Ovary (tissue), 7 donors: ENCODE measurements at regions not wholly inside any gene's neighbourhood (a gene's known extent, or its start where the extent isn't known, plus 50 kb on each side); places are given as distances from the start of the nearest gene placed in this dataset.
"Not testable (repeated sequence)": the region's sequence is repeated elsewhere in the genome, so short reads cannot be mapped to it uniquely, and the experiment has no call there.

ENCODE experiments used
- DNase-seq, 5 donors: peaks; one replicate each; pipeline ENCODE4 v3.0.0-alpha.2; 2019 to 2020
- H3K27ac ChIP-seq, 2 donors: fragments of 200-600 bp; one replicate each; pipeline versions ENCODE4 v1.5.1 to v1.8.0; 2019 to 2022
- H3K27me3 ChIP-seq: fragments of 200-600 bp; one replicate; pipeline ENCODE4 v1.8.0; 2022
- H3K36me3 ChIP-seq: fragments of 200-600 bp; sonication (generic); one replicate; pipeline ENCODE4 v1.5.1; 2019
- H3K4me1 ChIP-seq: one replicate; pipeline ENCODE4 v1.8.1; 2013; ENCODE audit warnings: mild to moderate bottlenecking, moderate library complexity; ENCODE audit not compliant: insufficient read depth
- H3K4me3 ChIP-seq: fragments of 200-600 bp; sonication (generic); one replicate; pipeline ENCODE4 v1.5.1; 2017
- H3K9me3 ChIP-seq, 2 donors: fragments of 200-600 bp in 1 of 2; sonication (generic) in 1 of 2; one replicate each; pipeline versions ENCODE4 v1.5.1 to v1.8.1; 2013 to 2019; ENCODE audit warnings: mild to moderate bottlenecking in 1 of 2, moderate library complexity in 1 of 2
- EP300 ChIP-seq: sonication (generic); formaldehyde crosslinking; IDR thresholded peaks from one replicate; pipeline ENCODE4 v1.6.1; 2017; ENCODE audit warnings: antibody characterized with exemption
- POLR2A ChIP-seq: fragments of 450-650 bp; IDR thresholded peaks from one replicate; pipeline ENCODE4 v1.6.1; 2017; ENCODE audit warnings: antibody characterized with exemption, mild to moderate bottlenecking, moderate library complexity
- WGBS, 3 donors: extraction: QIAGEN DNeasy Blood & Tissue Kit in 1 of 3; methylation state at CpG; one replicate each; pipeline versions ENCODE4 v1.1.5 to v1.1.7; 2013 to 2017; 5-methylcytosine and 5-hydroxymethylcytosine counted together
- intact Hi-C, 4 donors: fragments of 100-400 bp; cut with DNase I; formaldehyde crosslinking; loops; one replicate each; pipeline versions ENCODE4 v1.11.0 to v1.15.1; 2022 to 2023
- TF ChIP-seq, protein P1 (sequence below), 3 donors: fragments of 450-650 bp in 2 of 3; fragments of 200-600 bp in 1 of 3; IDR thresholded peaks; one replicate each; pipeline versions ENCODE4 v1.5.1 to v1.8.0; 2016 to 2022; ENCODE audit warnings: antibody characterized with exemption in 3 of 3, mild to moderate bottlenecking in 1 of 3
- donor health status: DM: no; HTN: no; CAD: no; lungs with moderate emphysema.
- donor health status: DM: no; HTN: no; CAD: no.
- donor health status: Bipolar disorder and iron deficiency.
- donor health status: DM: no; HTN: no; CAD: no.
- donor health status: DM: yes; HTN: yes; CAD: no.

DNA sequence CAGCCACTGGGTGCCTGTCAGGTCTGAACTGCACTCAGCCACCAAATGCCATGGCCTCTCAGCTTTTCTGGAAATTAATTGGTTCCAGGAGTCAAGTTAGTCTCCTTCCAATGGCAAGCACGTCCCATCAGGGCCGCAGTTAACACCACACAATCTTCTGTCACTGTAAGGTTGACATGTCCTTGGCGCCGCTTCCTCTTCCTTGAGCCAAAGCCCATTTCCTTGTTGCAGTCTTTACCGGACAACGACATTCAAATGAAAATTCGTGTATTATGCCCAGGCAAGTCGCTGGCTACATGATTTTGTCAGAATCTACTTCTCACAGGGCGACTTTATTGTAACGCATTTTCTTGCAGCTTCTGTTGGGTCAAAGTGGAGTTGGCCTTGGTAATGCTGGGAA, 430.6 kb upstream of the KAZN start:
- intact Hi-C loops, result no loop called here
- no peak for DNase-seq
- H3K4me3 ChIP-seq, result no peak overlapping the region
- H3K27me3 ChIP-seq, result no peaks in the 10 kb centered on the region
- no peaks in the 10 kb centered on the region for H3K4me1 ChIP-seq
- H3K27ac ChIP-seq, result no peak overlapping the region
- 80 to 84% (median 83%) methylated on average over 10 of the region's 10 CpGs for WGBS, 3 donors
- H3K36me3 ChIP-seq, result no peaks in the 10 kb centered on the region
- TF ChIP-seq, protein P1, sequence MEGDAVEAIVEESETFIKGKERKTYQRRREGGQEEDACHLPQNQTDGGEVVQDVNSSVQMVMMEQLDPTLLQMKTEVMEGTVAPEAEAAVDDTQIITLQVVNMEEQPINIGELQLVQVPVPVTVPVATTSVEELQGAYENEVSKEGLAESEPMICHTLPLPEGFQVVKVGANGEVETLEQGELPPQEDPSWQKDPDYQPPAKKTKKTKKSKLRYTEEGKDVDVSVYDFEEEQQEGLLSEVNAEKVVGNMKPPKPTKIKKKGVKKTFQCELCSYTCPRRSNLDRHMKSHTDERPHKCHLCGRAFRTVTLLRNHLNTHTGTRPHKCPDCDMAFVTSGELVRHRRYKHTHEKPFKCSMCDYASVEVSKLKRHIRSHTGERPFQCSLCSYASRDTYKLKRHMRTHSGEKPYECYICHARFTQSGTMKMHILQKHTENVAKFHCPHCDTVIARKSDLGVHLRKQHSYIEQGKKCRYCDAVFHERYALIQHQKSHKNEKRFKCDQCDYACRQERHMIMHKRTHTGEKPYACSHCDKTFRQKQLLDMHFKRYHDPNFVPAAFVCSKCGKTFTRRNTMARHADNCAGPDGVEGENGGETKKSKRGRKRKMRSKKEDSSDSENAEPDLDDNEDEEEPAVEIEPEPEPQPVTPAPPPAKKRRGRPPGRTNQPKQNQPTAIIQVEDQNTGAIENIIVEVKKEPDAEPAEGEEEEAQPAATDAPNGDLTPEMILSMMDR (IDR thresholded peaks at IDR 0.05), result no peak
- TF ChIP-seq POLR2A (no peak), EP300 (no peak)
- no peaks in the 10 kb centered on the region for H3K9me3 ChIP-seq

DNA sequence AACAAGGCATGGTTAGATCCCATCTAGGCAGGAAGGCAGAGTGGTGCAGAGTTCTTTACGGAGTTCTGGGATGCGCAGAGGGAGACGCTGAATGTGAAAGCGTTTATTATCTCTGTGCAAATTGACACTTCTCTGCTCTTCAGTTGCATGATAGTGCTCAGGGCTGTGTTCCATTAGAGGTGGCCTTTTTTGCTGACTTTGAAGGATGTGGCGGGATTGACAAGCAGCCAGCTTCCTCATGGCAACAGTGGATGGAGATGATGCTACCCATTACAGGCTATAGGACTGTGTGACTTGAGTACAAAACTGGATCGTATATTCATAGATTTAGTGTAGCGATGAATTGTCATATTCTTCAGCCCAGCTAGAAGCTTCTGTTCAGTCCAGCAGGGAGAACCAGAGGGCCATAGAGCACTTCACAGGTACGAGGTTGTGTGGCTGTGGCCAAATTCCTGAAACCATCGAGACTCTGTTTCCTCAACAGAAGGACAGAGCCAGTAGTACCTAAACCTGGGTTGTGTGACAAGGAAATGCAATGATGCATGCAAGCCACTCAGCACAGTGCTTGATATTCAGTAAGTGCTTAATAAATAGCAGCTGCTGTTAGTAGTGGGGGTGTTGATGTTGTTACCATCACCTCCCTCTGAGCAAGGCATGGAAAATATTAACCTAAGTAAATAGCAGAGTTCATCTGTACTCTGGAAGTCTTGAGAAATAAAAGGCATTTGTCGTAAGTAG, 430.0 kb upstream of the KAZN start:
- no peaks in the 10 kb centered on the region for H3K4me1 ChIP-seq
- no peaks in the 10 kb centered on the region for H3K36me3 ChIP-seq
- intact Hi-C loops, result no loop called here
- no peaks in the 10 kb centered on the region for H3K27me3 ChIP-seq
- DNase-seq, result no peak
- WGBS, 3 donors, result 91 to 94% (median 92%) methylated on average over 10 of the region's 10 CpGs
- TF ChIP-seq, protein P1 (IDR thresholded peaks at IDR 0.05), result no peak
- TF ChIP-seq POLR2A (no peak), EP300 (no peak)
- no peak overlapping the region for H3K27ac ChIP-seq
- H3K4me3 ChIP-seq, result no peak overlapping the region
- H3K9me3 ChIP-seq, result no peaks in the 10 kb centered on the region

DNA sequence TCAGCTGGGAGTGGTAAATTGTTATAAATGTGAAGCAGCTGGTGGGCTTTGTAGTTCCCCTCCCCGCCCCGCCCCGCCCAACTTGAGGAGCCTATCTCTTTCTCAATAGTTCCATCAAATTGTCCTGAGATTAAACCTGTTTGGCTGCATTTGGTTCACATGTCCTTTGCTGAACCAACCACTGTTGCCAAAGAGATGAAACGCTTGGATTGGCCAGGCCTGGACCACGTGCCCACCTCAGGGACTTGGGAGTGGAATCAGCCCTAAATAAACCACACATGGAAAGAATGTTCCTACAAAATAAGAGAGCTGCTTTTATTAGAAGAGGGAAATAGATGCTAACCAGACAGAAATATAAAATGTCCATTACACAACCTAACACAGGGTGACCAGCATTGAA, 424.9 kb upstream of the KAZN start:
- H3K27ac ChIP-seq, result no peak overlapping the region
- H3K4me3 ChIP-seq, result no peak overlapping the region
- WGBS, 3 donors, result 57 to 80% (median 78%) methylated on average over 5 of the region's 5 CpGs
- intact Hi-C loops, result no loop called here
- H3K9me3 ChIP-seq, result no peaks in the 10 kb centered on the region
- no peaks in the 10 kb centered on the region for H3K27me3 ChIP-seq
- no peak for DNase-seq
- TF ChIP-seq EP300 (no peak), POLR2A (no peak)
- TF ChIP-seq, protein P1 (IDR thresholded peaks at IDR 0.05), result no peak
- H3K4me1 ChIP-seq, result no peaks in the 10 kb centered on the region
- H3K36me3 ChIP-seq, result no peaks in the 10 kb centered on the region

DNA sequence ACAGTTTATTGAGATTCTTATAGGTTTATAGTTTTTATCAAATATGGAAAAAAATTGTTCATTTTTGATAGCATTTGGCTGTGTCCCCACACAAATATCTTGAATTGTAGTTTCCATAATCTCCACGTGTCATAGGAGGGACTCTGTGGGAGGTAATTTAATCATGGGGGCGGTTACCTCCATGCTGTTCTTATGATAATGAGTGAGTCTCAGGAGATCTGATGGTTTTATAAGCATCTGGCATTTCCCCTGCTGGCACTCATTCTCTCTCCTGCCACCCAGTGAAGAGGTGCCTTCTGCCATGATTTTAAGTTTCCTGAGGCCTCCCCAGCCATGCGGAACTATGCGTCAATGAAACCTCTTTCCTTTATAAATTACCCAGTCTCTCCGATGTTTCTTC, 420.6 kb upstream of the KAZN start:
- DNase-seq, H3K4me1 ChIP-seq, H3K27ac ChIP-seq, intact Hi-C loops, H3K36me3 ChIP-seq, H3K9me3 ChIP-seq, H3K4me3 ChIP-seq, H3K27me3 ChIP-seq: not testable (repeated sequence)
- 73 to 79% (median 75%) methylated on average over 5 of the region's 5 CpGs for WGBS, 3 donors

DNA sequence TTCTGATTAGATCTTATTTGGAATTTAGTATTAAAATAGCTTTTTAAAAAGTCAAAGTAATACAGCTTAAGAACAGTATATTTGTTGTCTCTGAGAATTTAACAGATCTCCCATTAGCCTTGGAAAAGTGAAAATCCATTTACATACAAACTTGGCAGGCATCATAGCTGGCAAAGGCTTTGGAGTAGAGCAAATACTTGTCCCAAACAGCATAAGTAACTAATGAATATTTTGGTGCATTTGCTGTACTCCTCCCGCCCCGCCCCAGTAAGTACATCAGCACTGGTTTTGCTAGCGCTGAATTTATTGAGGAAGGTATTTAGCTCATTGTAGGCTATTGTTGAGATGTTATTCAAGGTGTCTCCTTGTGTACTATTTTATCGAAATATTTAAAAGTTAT, 417.7 kb upstream of the KAZN start:
- intact Hi-C loops, result no loop called here
- Histone ChIP-seq H3K27me3 (no peaks in the 10 kb centered on the region), H3K4me3 (no peak overlapping the region), H3K4me1 (no peaks in the 10 kb centered on the region), H3K36me3 (no peaks in the 10 kb centered on the region), H3K9me3 (no peaks in the 10 kb centered on the region), H3K27ac (no peak overlapping the region)
- TF ChIP-seq EP300 (no peak), POLR2A (no peak)
- TF ChIP-seq, protein P1 (IDR thresholded peaks at IDR 0.05), result no peak
- no peak for DNase-seq
- 68 to 93% (median 69%) methylated on average over 4 of the region's 4 CpGs for WGBS, 3 donors
